IMR-90 (cell line): ENCODE measurements at regions not wholly inside any gene's neighbourhood (a gene's known extent, or its start where the extent isn't known, plus 50 kb on each side); places are given as distances from the start of the nearest gene placed in this dataset.

Experiments used
- CEBPB ChIP-seq: IDR thresholded peaks from 2 replicates; pipeline ENCODE4 v1.6.1; 2012; ENCODE audit warnings: low read depth, low read length, improper control_type of control experiment
- CTCF ChIP-seq: conservative IDR thresholded peaks from 2 replicates; pipeline ENCODE4 v1.5.1; 2012; ENCODE audit warnings: mild to moderate bottlenecking, low read depth, low read length, improper control_type of control experiment

GRCh38 chr9:32873131-32873530 lies 89.8 kb downstream of the TMEM215 start:
- no peak for TF ChIP-seq CEBPB
- no peak for TF ChIP-seq CTCF
